GM12892 (cell line): ENCODE measurements at regions not wholly inside any gene's neighbourhood (a gene's known extent, or its start where the extent isn't known, plus 50 kb on each side); places are given as distances from the start of the nearest gene placed in this dataset.

Source experiments
- DNase-seq: peaks from one replicate; pipeline ENCODE4 v3.0.0; 2011; ENCODE audit not compliant: insufficient read length
- FAIRE-seq: peaks from 2 replicates; lab custom pipeline; 2011; peaks lifted over from hg19 to GRCh38; lab: Jason Lieb, UNC
- POLR2A ChIP-seq: IDR thresholded peaks from 2 replicates; pipeline ENCODE4 v1.6.1; 2011; ENCODE audit warnings: low read depth, low read length, control low read depth
- POLR2AphosphoS5 ChIP-seq: IDR thresholded peaks from 2 replicates; pipeline ENCODE4 v1.6.1; 2011; ENCODE audit warnings: low read depth, low read length, control low read depth
- TAF1 ChIP-seq: IDR thresholded peaks from 2 replicates; pipeline ENCODE4 v1.6.1; 2011; ENCODE audit warnings: low read depth, mild to moderate bottlenecking, control low read depth, low read length, borderline replicate concordance

DNA sequence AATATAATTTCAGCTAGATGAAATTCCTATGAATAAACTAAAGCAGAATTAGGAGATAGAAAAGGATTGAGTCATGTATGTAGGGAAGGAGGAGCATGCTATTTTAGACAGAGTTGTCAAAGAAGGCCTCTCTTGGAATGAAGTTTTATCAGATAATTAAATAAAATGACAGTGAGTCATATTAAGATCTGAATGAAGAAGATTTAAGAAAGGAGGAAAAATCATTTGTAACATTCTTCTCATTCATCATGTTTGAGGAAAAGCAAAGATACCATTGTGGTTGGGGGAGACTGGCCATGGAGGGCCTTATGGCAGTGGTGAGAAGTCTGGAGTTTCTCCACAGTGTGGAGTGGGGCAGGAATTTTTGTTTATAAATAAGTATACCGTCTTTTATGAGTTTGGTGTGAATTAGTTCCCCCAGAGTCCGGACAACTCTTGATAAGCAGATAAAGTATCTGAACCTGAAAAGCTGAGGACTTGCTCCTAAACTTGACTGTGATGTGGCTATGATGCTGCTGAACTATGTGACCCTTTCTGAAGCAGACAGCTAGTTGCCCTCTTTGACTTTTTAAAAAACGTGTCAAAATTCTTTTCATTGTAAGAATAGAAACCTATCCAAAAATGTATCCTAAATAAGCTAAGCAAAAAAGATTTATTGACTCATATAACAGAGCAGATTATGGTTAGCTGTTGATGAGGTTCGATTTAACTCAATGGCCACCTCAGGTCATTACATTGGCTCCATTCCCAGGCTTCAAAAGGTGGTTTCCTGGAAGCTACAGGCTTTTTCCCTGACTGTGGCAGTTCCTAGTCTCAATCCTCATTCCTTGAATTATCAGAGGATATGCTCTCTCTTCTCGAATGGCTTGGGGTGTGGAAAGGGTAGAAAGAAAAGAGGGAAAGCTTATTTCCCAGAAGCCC, 90.8 kb downstream of the LHX9 start:
- DNase-seq: no peak
- TF ChIP-seq POLR2A (no peak), POLR2AphosphoS5 (no peak), TAF1 (no peak)

DNA sequence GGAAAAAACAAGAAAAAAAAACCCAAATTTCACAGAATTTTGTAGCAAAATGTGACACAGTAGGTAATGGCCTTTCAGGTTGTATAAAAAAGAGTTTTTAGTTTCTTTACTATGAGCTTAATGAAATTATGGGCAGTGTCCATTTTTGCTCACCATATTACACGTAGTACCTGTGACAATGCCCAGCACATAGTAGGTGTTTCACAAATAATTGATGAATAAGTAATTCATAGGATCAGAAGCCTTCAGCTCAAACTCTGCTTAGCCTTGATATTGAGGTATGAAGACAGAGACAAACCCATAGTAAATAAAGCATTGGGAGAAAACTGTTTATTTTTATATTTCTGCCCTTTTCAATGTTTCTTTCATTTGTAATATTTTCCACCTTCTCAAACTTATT, 97.2 kb downstream of the LHX9 start:
- DNase-seq (no peak), FAIRE-seq (no peak)
- TF ChIP-seq TAF1: no peak
- TF ChIP-seq POLR2AphosphoS5: no peak
- no peak for TF ChIP-seq POLR2A

More for the DNA sequence above, 90.8 kb downstream of the LHX9 start:
- no peak for FAIRE-seq

GRCh38 chr1:198015309-198015708, 98.1 kb downstream of the LHX9 start:
- DNase-seq (no peak), FAIRE-seq (no peak)
- no peak for TF ChIP-seq TAF1
- no peak for TF ChIP-seq POLR2AphosphoS5
- no peak for TF ChIP-seq POLR2A

GRCh38 chr1:198018529-198018928, 101.4 kb downstream of the LHX9 start:
- TF ChIP-seq POLR2AphosphoS5: no peak
- no peak for TF ChIP-seq TAF1
- no peak for TF ChIP-seq POLR2A
- FAIRE-seq (no peak), DNase-seq (no peak)

- FAIRE-seq (no peak), DNase-seq (no peak)
- TF ChIP-seq TAF1 (no peak), POLR2AphosphoS5 (no peak), POLR2A (no peak)
Measured at GRCh38 chr1:198019126-198019525, 102.0 kb downstream of the LHX9 start.

GRCh38 chr1:198024336-198024735, 107.2 kb downstream of the LHX9 start:
- no peak for FAIRE-seq
- DNase-seq: no peak

DNA sequence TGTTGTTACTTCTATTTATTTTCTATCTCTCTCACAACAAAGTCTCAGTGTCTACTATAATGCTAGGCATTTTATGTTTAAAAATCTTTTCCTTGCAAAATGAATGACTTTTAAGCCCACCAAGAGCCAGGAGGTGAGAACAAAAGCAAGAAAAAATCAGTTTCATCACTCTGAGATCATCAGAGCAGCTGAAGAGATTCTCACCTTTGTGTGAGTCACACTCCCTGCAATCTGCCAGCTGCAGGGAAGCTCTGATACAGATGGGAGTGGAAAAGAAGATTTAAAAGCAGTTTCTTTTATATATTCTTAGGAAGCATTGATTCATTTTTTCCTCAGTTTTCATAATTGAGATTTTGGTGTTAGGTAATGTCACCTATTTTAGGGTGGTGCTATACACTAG, 107.6 kb downstream of the LHX9 start:
- FAIRE-seq: no peak
- DNase-seq: no peak
- TF ChIP-seq TAF1: no peak
- no peak for TF ChIP-seq POLR2AphosphoS5
- TF ChIP-seq POLR2A: no peak

More at GRCh38 chr1:198024336-198024735, 107.2 kb downstream of the LHX9 start:
- TF ChIP-seq POLR2A: no peak
- TF ChIP-seq POLR2AphosphoS5: no peak
- no peak for TF ChIP-seq TAF1

GRCh38 chr1:198030682-198031081, 113.5 kb downstream of the LHX9 start:
- FAIRE-seq (no peak), DNase-seq (no peak)
- no peak for TF ChIP-seq POLR2A
- TF ChIP-seq TAF1: no peak
- no peak for TF ChIP-seq POLR2AphosphoS5

DNA sequence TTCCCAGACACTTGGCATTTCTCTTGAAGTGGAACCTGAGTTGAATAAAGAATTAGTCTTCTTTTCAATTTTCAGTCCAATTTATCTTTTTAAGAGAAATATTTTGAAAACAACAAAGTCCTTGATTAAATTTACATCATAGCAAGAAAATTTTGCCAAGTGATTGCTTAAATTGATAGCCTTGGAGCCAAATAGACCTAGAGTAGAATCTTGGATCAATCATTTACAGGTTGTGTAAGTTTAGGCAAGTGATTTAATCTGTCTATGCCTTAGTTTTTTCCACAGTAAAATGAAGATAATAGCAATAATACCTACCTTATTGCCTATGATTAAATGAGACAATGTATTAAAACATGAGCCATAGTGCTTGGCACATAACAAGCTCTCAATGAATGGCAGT, 113.9 kb downstream of the LHX9 start:
- FAIRE-seq (no peak), DNase-seq (no peak)
- TF ChIP-seq POLR2AphosphoS5: no peak
- no peak for TF ChIP-seq TAF1
- TF ChIP-seq POLR2A: no peak

GRCh38 chr1:198032668-198033067, 115.5 kb downstream of the LHX9 start:
- DNase-seq: no peak
- TF ChIP-seq POLR2A (no peak), POLR2AphosphoS5 (no peak), TAF1 (no peak)
- no peak for FAIRE-seq

- FAIRE-seq (no peak), DNase-seq (no peak)
- no peak for TF ChIP-seq TAF1
- TF ChIP-seq POLR2A: no peak
- TF ChIP-seq POLR2AphosphoS5: no peak
Measured at GRCh38 chr1:198040880-198041279, 115.9 kb upstream of the NEK7 start.

- no peak for DNase-seq
- TF ChIP-seq POLR2AphosphoS5: no peak
- TF ChIP-seq TAF1: no peak
- TF ChIP-seq POLR2A: no peak
- FAIRE-seq: no peak
Measured at GRCh38 chr1:198042168-198042567, 114.6 kb upstream of the NEK7 start.
